HG03457 (cell line): ENCODE measurements at regions not wholly inside any gene's neighbourhood (a gene's known extent, or its start where the extent isn't known, plus 50 kb on each side); places are given as distances from the start of the nearest gene placed in this dataset.

Experiments
- ATAC-seq: cut with Tn5 transposase; IDR thresholded peaks from one replicate; pipeline ENCODE4 v1.9.1; 2021; ENCODE audit warnings: moderate number of reproducible peaks; ENCODE audit not compliant: unreplicated experiment

GRCh38 chr6:98782772-98783171 is 51.6 kb upstream of the POU3F2 start:
- ATAC-seq = no peak

- no peak for ATAC-seq
Observed at GRCh38 chr6:98783578-98783977, 50.8 kb upstream of the POU3F2 start.
